GM12878 (cell line): ENCODE measurements at regions not wholly inside any gene's neighbourhood (a gene's known extent, or its start where the extent isn't known, plus 50 kb on each side); places are given as distances from the start of the nearest gene placed in this dataset.

ENCODE experiments used
- ATAC-seq: fragments of 200-7000 bp; cut with Tn5 transposase; 3 replicates; pipeline ENCODE4 v1.9.1; 2020; ENCODE audit warnings: mild to moderate bottlenecking, moderate library complexity
- BruUV-seq: library from RNA; stranded (reverse); fragments of 400-500 nt; replicated peaks from 2 replicates; lab custom pipeline; 2021; lab: Mats Ljungman, UMichigan
- CTCF ChIA-PET: fragments of 300-600 bp; sonication (Branson Sonifier 250); formaldehyde crosslinking; extraction: SDS; loops from one replicate; lab custom pipeline; 2021; ENCODE audit warnings: inconsistent platforms; lab: Yijun Ruan, JAX
- POLR2A ChIA-PET: fragments of 350-600 bp; formaldehyde crosslinking; extraction: SDS; loops from one replicate; lab custom pipeline; 2021; ENCODE audit warnings: inconsistent platforms; lab: Charles Lee
- RAD21 ChIA-PET: fragments of 300-600 bp; sonication (Branson Sonifier 250); formaldehyde crosslinking; loops from one replicate; lab custom pipeline; 2023; ENCODE audit warnings: antibody characterized with exemption; ENCODE audit not compliant: unreplicated experiment; lab: Charles Lee
- SMC1A ChIA-PET: fragments of 300-600 bp; sonication (Branson Sonifier 250); formaldehyde crosslinking; loops from one replicate; lab custom pipeline; 2023; ENCODE audit not compliant: unreplicated experiment, uncharacterized antibody; lab: Charles Lee
- DNase-seq: peaks from one replicate; pipeline ENCODE4 v3.0.0-alpha.2; 2011; ENCODE audit warnings: low read depth, low spot score
- FAIRE-seq: peaks from 3 replicates; lab custom pipeline; 2011; peaks lifted over from hg19 to GRCh38; lab: Jason Lieb, UNC
- H2AFZ ChIP-seq: 2 replicates; pipeline ENCODE4 v1.6.0; 2011; ENCODE audit warnings: low read depth, low read length, control low read depth; ENCODE audit not compliant: control insufficient read depth
- H3K27ac ChIP-seq: 2 replicates; pipeline ENCODE4 v1.5.1; 2011; ENCODE audit warnings: control low read depth; ENCODE audit not compliant: control insufficient read depth, insufficient read depth
- H3K27me3 ChIP-seq, 2 experiments: replicated peaks in 1 of 2; 2 replicates each; pipeline versions ENCODE4 v1.6.0 to v1.6.1; 2011; ENCODE audit warnings: low read length in 1 of 2; ENCODE audit not compliant: control insufficient read depth in 2 of 2, insufficient read depth in 2 of 2
- H3K36me3 ChIP-seq, 2 experiments: 2 replicates each; pipeline ENCODE4 v1.5.1; 2011; ENCODE audit warnings: low read length in 1 of 2; ENCODE audit not compliant: control insufficient read depth in 2 of 2, insufficient read depth in 2 of 2
- H3K4me1 ChIP-seq: 2 replicates; pipeline ENCODE4 v1.6.1; 2011; ENCODE audit warnings: mild to moderate bottlenecking, low read length, moderate library complexity, mixed read lengths; ENCODE audit not compliant: control insufficient read depth, insufficient read depth
- H3K4me2 ChIP-seq: 2 replicates; pipeline ENCODE4 v1.6.0; 2011; ENCODE audit warnings: control low read depth; ENCODE audit not compliant: control insufficient read depth, insufficient read depth
- H3K4me3 ChIP-seq: fragments of 200-600 bp; sonication (generic); 2 replicates; pipeline ENCODE4 v1.5.1; 2016
- H3K79me2 ChIP-seq: 2 replicates; pipeline ENCODE4 v1.6.0; 2011; ENCODE audit warnings: low read length; ENCODE audit not compliant: control insufficient read depth, insufficient read depth
- H3K9ac ChIP-seq: 2 replicates; pipeline ENCODE4 v1.8.0; 2011; ENCODE audit warnings: low read length, control low read depth, mixed read lengths; ENCODE audit not compliant: control insufficient read depth, insufficient read depth
- H3K9me3 ChIP-seq: replicated peaks from 3 replicates; pipeline ENCODE4 v1.5.1; 2011; ENCODE audit warnings: mild to moderate bottlenecking, low read length; ENCODE audit not compliant: control insufficient read depth, insufficient read depth
- H4K20me1 ChIP-seq: 2 replicates; pipeline ENCODE4 v1.6.0; 2011; ENCODE audit not compliant: control insufficient read depth, insufficient read depth
- BHLHE40 ChIP-seq, 2 experiments: fragments of 450-650 bp in 1 of 2; IDR thresholded peaks; 2 replicates each; pipeline ENCODE4 v1.6.1; 2011 to 2017; ENCODE audit warnings: low read depth in 2 of 2, borderline replicate concordance in 1 of 2, improper control_type of control experiment in 1 of 2, low read length in 1 of 2, mild to moderate bottlenecking in 1 of 2
- JUND ChIP-seq: IDR thresholded peaks from 2 replicates; pipeline ENCODE4 v1.6.1; 2012; ENCODE audit warnings: low read depth, mild to moderate bottlenecking, low read length, improper control_type of control experiment, moderate library complexity
- MYC ChIP-seq: IDR thresholded peaks from 2 replicates; pipeline ENCODE4 v1.6.1; 2011; ENCODE audit warnings: mild to moderate bottlenecking, low read length, moderate library complexity, inconsistent platforms; ENCODE audit not compliant: insufficient read depth, insufficient replicate concordance, insufficient read length, severe bottlenecking
- POLR2AphosphoS2 ChIP-seq: IDR thresholded peaks from 2 replicates; pipeline ENCODE4 v1.6.1; 2011; ENCODE audit warnings: low read depth, mild to moderate bottlenecking, low read length, improper control_type of control experiment, moderate library complexity
- RAD21 ChIP-seq: IDR thresholded peaks from 2 replicates; pipeline ENCODE4 v1.6.1; 2011; ENCODE audit warnings: mild to moderate bottlenecking, low read depth, low read length, moderate library complexity; ENCODE audit not compliant: insufficient read depth
- SIN3A ChIP-seq: IDR thresholded peaks from 2 replicates; pipeline ENCODE4 v1.6.1; 2012; ENCODE audit warnings: low read depth, low read length, improper control_type of control experiment
- SREBF2 ChIP-seq: IDR thresholded peaks from 2 replicates; pipeline ENCODE4 v1.6.1; 2012; ENCODE audit warnings: mild to moderate bottlenecking, low read length
- ZNF384 ChIP-seq: IDR thresholded peaks from 2 replicates; pipeline ENCODE4 v1.6.1; 2012; ENCODE audit warnings: low read depth, mild to moderate bottlenecking, low read length, improper control_type of control experiment, borderline replicate concordance
- ZZZ3 ChIP-seq: IDR thresholded peaks from 2 replicates; pipeline ENCODE4 v1.6.1; 2011; ENCODE audit warnings: low read depth; ENCODE audit not compliant: control insufficient read depth, insufficient read length
- WGBS: methylation state at CpG from one replicate; pipeline ENCODE4 v1.1.6; 2016; ENCODE audit warnings: low lambda C conversion rate; ENCODE audit not compliant: insufficient replicate concordance, insufficient coverage; ENCODE audit errors: missing lambda C conversion rate; 5-methylcytosine and 5-hydroxymethylcytosine counted together
- in situ Hi-C: fragments of 300-500 bp; cut with MboI; formaldehyde crosslinking; loops from 9 replicates; pipeline ENCODE4 v1.14.3; 2018; ENCODE audit warnings: mixed read lengths
- intact Hi-C: fragments of 100-400 bp; cut with micrococcal nuclease; formaldehyde crosslinking; loops from one replicate; pipeline ENCODE4 v1.14.2; 2022; ENCODE audit not compliant: unreplicated experiment
- TF ChIP-seq, protein P1 (sequence below): fragments of 450-650 bp; IDR thresholded peaks from 2 replicates; pipeline ENCODE4 v1.6.1; 2017; ENCODE audit warnings: mild to moderate bottlenecking, low read depth, inconsistent platforms; ENCODE audit not compliant: poor library complexity, severe bottlenecking
- TF ChIP-seq, protein P2 (sequence below): IDR thresholded peaks from 2 replicates; pipeline ENCODE4 v1.6.1; 2012; ENCODE audit warnings: mild to moderate bottlenecking, low read depth, low read length
- TF ChIP-seq, protein P3 (sequence below): fragments of 450-650 bp; IDR thresholded peaks from 2 replicates; pipeline ENCODE4 v1.6.1; 2016; ENCODE audit warnings: mild to moderate bottlenecking, moderate library complexity, borderline replicate concordance

DNA sequence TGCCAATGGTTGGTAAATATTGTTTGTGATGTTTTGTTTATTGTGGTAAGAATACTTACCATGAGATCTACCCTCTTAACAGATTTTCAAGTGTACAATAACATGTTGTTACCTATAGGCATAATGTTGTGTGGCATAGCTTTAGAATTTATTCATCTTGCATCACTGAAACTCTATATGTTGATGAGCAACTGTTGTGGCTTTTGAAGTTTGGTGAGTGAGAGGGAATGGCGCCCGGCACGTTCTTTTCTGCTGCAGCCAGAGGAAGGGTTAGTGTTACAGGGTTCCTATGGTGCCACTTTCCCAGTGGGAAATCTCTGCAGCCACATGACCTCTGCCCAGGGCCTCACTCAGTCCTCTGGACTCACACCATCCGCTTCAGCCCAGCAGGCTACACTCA lies 342.5 kb upstream of the ADGRL2 start:
- intact Hi-C loops = no loop called here
- FAIRE-seq = no peak
- TF ChIP-seq JUND (no peak), SIN3A (no peak), RAD21 (no peak), SREBF2 (no peak), POLR2AphosphoS2 (no peak), MYC (no peak), BHLHE40 (IDR thresholded peaks at IDR 0.05; ENCODE audit: borderline replicate concordance in 1 of 2, low read depth in 2 of 2, low read length in 1 of 2) (no peak), ZZZ3 (no peak), ZNF384 (no peak)
- TF ChIP-seq, protein P1, sequence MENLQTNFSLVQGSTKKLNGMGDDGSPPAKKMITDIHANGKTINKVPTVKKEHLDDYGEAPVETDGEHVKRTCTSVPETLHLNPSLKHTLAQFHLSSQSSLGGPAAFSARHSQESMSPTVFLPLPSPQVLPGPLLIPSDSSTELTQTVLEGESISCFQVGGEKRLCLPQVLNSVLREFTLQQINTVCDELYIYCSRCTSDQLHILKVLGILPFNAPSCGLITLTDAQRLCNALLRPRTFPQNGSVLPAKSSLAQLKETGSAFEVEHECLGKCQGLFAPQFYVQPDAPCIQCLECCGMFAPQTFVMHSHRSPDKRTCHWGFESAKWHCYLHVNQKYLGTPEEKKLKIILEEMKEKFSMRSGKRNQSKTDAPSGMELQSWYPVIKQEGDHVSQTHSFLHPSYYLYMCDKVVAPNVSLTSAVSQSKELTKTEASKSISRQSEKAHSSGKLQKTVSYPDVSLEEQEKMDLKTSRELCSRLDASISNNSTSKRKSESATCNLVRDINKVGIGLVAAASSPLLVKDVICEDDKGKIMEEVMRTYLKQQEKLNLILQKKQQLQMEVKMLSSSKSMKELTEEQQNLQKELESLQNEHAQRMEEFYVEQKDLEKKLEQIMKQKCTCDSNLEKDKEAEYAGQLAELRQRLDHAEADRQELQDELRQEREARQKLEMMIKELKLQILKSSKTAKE = no peak
- TF ChIP-seq, protein P2, sequence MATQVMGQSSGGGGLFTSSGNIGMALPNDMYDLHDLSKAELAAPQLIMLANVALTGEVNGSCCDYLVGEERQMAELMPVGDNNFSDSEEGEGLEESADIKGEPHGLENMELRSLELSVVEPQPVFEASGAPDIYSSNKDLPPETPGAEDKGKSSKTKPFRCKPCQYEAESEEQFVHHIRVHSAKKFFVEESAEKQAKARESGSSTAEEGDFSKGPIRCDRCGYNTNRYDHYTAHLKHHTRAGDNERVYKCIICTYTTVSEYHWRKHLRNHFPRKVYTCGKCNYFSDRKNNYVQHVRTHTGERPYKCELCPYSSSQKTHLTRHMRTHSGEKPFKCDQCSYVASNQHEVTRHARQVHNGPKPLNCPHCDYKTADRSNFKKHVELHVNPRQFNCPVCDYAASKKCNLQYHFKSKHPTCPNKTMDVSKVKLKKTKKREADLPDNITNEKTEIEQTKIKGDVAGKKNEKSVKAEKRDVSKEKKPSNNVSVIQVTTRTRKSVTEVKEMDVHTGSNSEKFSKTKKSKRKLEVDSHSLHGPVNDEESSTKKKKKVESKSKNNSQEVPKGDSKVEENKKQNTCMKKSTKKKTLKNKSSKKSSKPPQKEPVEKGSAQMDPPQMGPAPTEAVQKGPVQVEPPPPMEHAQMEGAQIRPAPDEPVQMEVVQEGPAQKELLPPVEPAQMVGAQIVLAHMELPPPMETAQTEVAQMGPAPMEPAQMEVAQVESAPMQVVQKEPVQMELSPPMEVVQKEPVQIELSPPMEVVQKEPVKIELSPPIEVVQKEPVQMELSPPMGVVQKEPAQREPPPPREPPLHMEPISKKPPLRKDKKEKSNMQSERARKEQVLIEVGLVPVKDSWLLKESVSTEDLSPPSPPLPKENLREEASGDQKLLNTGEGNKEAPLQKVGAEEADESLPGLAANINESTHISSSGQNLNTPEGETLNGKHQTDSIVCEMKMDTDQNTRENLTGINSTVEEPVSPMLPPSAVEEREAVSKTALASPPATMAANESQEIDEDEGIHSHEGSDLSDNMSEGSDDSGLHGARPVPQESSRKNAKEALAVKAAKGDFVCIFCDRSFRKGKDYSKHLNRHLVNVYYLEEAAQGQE = no peak
- TF ChIP-seq, protein P3, sequence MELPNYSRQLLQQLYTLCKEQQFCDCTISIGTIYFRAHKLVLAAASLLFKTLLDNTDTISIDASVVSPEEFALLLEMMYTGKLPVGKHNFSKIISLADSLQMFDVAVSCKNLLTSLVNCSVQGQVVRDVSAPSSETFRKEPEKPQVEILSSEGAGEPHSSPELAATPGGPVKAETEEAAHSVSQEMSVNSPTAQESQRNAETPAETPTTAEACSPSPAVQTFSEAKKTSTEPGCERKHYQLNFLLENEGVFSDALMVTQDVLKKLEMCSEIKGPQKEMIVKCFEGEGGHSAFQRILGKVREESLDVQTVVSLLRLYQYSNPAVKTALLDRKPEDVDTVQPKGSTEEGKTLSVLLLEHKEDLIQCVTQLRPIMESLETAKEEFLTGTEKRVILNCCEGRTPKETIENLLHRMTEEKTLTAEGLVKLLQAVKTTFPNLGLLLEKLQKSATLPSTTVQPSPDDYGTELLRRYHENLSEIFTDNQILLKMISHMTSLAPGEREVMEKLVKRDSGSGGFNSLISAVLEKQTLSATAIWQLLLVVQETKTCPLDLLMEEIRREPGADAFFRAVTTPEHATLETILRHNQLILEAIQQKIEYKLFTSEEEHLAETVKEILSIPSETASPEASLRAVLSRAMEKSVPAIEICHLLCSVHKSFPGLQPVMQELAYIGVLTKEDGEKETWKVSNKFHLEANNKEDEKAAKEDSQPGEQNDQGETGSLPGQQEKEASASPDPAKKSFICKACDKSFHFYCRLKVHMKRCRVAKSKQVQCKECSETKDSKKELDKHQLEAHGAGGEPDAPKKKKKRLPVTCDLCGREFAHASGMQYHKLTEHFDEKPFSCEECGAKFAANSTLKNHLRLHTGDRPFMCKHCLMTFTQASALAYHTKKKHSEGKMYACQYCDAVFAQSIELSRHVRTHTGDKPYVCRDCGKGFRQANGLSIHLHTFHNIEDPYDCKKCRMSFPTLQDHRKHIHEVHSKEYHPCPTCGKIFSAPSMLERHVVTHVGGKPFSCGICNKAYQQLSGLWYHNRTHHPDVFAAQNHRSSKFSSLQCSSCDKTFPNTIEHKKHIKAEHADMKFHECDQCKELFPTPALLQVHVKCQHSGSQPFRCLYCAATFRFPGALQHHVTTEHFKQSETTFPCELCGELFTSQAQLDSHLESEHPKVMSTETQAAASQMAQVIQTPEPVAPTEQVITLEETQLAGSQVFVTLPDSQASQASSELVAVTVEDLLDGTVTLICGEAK = no peak

More for the DNA sequence above, 342.5 kb upstream of the ADGRL2 start:
- BruUV-seq = no TSS peak
- RAD21 ChIA-PET = no interaction called here
- SMC1A ChIA-PET = no interaction called here
- 39% methylated on average over 4 of the region's 4 CpGs for WGBS
- Histone ChIP-seq H3K27me3 (no peaks in the 10 kb centered on the region), H3K27ac (no peak overlapping the region), H4K20me1 (no peaks in the 10 kb centered on the region), H3K4me3 (no peak overlapping the region), H2AFZ (no peak overlapping the region), H3K36me3 (no peaks in the 10 kb centered on the region), H3K9me3 (no peaks in the 10 kb centered on the region), H3K9ac (no peak overlapping the region), H3K79me2 (no peaks in the 10 kb centered on the region), H3K4me2 (no peak overlapping the region), H3K4me1 (peaks cover 3% of the 10 kb centered on the region; the same call in 1 of the 2 replicates)
- POLR2A ChIA-PET = no interaction called here
- CTCF ChIA-PET = no interaction called here
- in situ Hi-C loops = no loop called here
- DNase-seq (no peak), ATAC-seq (no peak)
